HG03135 (cell line): ENCODE measurements at regions not wholly inside any gene's neighbourhood (a gene's known extent, or its start where the extent isn't known, plus 50 kb on each side); places are given as distances from the start of the nearest gene placed in this dataset.
"Not testable (repeated sequence)": the region's sequence is repeated elsewhere in the genome, so short reads cannot be mapped to it uniquely, and the experiment has no call there.

Source experiments
- ATAC-seq: cut with Tn5 transposase; IDR thresholded peaks from one replicate; pipeline ENCODE4 v1.9.1; 2021; ENCODE audit warnings: mild to moderate bottlenecking, moderate library complexity; ENCODE audit not compliant: unreplicated experiment

DNA sequence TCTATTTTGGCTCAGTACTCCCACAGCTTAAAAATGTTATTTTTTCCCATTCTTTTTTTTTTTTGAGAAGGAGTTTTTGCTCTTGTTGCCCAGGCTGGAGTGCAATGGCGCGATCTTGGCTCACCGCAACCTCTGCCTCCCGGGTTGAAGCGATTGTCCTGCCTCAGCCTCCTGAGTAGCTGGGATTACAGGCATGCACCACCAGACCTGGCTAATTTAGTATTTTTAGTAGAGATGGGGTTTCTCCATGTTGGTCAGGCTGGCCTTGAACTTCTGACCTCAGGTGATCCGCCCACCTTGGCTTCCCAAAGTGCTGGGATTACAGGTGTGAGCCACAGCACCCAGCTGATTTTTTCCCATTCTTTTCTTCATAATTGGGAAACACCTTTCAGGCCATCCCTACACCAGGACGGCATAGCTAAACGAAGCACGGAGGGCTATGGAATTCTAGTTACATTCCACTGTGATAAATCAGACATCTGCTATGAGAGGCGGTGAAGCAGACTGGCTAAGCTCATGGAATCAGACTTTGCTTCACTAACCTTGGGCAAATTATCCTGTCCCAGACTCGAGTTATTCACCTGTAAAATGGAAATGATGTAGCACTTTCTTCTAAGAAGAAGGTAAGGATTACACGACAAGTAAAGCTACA, 68.7 kb upstream of the ZFAND5 start:
- not testable (repeated sequence) for ATAC-seq

DNA sequence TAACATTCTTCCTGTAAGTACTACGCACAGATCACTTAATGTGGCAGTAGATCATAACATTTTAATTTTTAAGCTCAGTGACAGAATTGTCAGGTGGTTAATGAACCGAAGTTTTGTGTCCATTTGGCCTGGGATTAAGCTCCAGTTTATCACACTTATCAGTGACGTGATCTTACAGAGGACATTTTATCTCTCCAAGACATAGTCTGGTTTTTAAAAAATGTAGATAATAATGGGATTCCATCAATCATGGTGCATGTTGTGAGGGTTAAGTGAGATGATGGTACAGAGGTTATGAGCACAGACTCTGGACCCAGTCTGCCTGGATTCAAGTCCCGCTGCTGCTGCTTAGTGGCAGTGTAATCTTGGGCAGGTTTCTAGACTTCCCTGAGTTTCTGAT, 66.0 kb upstream of the ZFAND5 start:
- no peak for ATAC-seq

DNA sequence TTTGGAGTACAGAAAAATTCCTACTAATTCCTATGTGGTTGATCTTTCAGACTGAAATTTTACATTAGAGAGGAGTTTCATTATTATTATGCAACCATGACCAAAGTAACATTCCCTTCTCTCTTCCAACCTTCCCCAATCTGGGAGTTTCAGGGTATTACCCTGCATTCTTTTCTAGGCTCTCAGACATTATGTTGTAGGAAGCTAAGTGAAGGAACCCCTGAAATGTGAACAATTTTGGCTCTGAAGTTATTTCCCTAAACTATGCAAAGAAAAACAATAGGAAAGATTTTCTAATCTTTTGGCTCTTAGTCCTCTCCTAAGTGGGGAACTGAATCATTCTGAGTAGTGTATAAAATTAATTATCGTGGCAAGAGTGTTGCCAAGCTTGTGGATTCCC, 63.3 kb upstream of the ZFAND5 start:
- ATAC-seq, result no peak

DNA sequence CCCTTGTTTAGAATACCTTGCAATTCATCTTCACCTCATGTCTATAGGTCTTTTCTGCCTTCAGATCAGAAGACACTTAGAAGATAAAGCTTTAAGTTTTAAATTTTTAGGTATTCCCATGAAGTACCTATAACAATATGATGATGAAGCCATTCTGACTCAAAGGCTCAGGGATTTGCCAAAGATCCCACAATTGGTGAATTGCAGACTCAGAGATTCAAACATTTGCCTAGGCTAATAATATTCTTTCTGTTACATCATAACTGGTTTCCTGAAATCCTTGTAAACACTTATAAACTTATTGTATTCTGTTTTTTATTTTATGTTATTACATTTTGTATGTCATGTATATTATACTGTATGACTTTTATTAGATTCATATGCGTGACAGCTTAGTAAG, 62.8 kb upstream of the ZFAND5 start:
- no peak for ATAC-seq

DNA sequence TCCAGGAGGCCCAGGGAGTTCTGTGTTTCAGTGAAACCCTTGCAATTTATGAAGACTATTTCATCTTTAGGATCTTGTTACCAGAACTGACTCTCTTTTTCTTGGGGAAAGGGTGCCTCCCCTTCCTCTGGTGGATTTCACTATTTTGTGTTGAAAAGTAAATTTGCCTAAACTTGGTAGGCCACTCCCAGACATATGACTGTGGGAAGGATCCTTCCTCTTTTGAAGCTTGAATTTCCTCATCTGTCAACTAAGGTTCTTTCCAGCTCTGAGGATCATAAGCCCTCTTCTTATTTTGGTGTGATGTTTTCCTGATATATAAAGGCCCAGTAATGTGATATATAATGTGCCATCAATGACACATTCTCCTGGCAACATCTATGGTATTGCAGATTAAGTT, 59.1 kb upstream of the ZFAND5 start:
- ATAC-seq, result no peak

DNA sequence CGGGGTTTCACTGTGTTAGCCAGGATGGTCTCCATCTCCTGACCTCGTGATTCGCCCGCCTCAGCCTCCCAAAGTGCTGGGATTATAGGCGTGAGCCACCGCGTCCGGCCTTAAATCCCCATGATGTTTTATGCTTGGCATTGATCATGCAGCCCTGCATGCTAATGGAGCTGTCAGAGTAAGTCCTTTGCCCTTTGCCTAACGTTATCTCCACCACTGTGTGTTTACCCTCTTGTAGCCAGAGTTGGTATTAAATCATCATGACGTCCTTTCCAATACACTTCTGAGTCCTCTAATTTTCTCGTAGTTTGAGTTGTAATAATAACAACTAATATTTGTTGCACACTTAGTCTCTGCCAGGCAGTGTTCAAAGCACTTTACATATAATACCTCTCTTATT, 57.2 kb upstream of the ZFAND5 start:
- ATAC-seq, result no peak

DNA sequence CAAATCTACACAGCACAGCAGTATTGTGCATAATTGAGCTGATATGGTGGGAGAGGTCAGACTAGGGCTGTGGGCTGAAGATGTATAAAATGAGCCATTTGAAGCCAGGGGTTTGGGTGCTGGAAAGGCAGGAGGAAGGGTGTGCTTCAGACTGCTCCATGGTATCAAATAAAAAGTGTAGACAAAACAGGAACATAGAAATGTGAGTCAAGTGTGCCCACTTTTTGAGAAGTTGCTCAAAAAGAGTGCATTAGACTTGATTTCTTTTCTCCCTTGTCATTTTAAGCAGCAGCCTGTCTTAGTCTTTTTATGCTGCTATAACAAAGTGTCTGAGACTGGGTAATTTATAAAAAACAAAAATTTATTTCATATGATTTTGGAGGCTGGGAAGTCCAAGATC, 55.8 kb upstream of the ZFAND5 start:
- ATAC-seq, result no peak

DNA sequence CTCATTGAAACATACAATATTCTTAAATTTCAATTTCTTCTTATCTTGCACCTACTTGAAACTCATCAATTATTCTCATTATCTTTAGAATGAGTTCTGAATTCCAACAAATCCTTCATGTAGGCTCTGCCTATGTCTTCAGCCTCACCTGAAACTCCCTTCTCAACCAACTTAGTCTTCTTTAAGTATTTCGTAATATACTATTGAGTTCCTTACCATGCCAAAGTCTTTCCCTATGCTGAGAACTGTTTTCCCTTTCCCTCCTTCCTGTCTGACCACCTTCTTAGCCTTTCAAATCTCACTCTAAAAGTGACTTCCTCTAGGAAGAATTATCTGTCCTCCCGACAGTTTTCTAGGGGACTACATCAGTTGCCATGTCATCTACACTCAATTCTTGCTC, 50.9 kb upstream of the ZFAND5 start:
- ATAC-seq, result no peak

DNA sequence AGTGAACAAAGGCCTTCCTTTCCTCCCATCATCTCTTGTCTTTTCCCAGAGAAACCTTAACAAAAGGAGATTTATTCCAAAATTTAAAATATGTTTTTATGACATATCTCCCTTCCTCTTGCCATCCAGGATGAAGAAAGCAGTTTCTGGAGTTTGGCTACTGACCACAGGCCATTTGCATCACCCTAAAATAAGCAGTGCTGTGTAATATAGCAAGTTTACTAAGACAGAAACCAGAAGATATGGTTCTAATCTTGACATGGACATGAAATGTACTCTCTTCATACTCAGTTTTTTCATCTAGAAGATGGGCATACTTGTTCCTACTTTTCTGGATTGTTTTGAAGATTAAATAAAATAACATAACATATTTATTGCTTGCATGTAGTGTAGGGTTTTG, 50.2 kb upstream of the ZFAND5 start:
- no peak for ATAC-seq
